GM19467 (cell line): ENCODE measurements at regions not wholly inside any gene's neighbourhood (a gene's known extent, or its start where the extent isn't known, plus 50 kb on each side); places are given as distances from the start of the nearest gene placed in this dataset.
"Not testable (repeated sequence)": the region's sequence is repeated elsewhere in the genome, so short reads cannot be mapped to it uniquely, and the experiment has no call there.

Experiments
- ATAC-seq: cut with Tn5 transposase; IDR thresholded peaks from one replicate; pipeline ENCODE4 v1.9.1; 2021; ENCODE audit warnings: mild to moderate bottlenecking, moderate library complexity; ENCODE audit not compliant: unreplicated experiment

DNA sequence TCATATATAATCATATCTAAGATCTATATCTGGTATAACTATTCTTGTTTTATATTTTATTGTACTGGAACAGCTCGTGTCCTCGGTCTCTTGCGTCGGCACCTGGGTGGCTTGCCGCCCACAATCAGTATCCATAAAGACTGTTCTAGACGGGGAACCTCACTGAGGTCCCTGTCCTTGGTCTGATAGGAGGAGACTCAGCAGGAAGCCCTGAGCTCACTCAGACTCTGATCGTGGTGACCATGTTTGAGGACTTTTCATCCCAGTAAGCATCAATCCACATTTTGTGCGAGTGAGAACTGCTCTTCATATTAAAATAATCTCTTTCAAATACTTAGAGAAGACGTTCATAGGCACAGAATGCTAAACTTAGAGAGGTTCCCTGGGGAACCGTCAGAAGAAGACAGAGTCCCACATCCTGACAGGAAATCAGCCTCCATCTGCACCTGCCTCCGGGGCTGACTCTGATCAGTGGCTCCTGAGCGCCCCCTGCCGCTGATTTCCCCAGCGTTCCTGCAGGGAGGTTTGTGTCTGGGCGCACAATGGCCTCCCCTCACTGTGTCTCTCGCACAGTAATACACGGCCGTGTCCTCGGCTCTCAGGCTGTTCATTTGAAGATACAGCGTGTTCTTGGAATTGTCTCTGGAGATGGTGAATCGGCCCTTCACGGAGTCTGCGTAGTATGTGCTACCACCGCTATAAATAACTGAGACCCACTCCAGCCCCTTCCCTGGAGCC lies 1065.9 kb downstream of the TMEM121 start:
- ATAC-seq: not testable (repeated sequence)

DNA sequence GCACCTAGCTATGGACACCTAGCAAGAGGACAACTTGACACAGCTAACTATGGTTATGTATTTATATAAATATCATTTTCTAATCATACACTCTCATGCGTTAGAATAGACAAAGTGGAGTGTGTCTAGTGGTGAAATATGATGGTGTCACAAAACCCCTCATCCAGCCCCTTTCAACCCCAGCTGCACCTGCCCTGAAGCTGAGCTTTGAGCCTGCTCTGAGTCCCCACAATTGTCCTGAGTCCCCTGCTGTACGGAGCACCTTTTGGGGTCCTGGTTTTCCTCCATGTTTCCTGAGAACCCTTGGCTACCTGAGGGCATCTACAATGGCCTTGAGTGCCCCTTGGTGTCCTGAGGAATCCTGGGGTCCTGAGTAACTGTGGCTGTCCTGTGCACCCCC lies 1072.8 kb downstream of the TMEM121 start:
- ATAC-seq: no peak

DNA sequence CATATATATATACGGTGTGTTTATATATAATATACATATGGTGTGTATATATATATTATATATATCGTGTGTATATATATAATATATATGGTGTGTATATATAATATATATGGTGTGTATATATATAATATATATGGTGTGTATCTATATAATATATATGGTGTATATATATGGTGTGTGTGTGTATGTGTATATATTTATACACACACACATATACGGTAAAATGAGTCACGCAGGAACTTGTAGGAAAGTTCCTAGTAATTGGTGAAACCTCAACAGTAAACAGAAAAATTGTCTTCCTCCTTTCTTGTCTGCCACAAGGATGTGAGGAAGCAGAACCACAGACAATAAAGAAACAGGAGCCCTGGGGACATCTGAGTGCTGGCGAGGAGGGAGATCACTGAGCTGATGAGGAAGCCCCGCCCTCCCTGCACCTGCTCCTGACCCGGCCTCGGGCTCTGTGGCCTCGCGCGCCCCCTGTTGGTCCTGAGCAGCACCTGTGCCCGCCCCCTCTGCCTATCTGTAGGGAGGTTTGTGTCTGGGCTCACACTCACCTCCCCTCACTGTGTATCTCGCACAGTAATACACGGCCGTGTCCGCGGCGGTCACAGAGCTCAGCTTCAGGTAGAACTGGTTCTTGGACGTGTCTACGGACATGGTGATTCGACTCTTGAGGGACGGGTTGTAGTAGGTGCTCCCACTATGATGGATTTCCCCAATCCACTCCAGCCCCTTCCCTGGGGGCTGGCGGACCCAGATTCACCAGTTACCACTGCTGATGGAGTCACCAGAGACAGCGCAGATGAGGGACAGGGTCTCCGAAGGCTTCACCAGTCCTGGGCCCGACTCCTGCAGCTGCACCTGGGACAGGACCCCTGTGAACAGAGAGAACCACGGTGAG lies 1079.4 kb downstream of the TMEM121 start:
- ATAC-seq: no peak

DNA sequence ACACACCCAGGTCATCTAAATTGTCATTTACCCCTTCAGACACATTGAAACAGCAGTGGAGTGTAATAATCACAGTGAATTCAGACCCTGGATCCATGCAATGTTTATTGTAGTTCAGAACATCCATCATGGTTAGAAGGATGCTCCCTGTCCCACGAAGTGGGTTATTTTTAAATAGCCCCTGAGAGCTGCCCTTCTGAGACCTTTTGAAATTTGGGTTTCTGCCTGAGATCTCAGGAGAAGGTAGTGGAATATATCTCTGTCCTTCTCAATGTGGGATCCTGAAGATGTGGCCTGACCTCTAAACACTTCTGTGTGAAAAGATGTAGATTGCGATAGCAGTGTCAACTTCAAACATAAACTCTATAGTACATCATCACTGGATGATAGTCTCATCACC lies 1080.6 kb downstream of the TMEM121 start:
- no peak for ATAC-seq

DNA sequence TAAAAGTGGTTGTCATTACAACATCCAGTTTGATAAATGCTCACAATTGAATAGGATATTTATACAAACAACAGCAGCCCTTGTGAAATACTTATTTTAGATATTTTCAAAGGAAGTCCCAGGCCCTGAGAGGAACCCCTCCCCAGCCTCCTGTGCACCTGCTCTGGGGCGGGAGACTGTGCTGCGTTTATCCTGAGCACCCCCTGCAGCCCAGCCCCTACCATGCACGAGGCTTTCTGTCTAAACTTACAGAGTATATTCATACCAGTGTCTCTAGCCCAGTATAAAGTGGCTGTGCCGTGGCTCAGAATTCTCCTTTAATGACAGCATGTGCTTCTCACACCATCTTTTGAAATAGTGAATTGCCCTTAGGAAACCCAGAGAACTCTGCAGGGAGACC lies 1084.3 kb downstream of the TMEM121 start:
- ATAC-seq: no peak

DNA sequence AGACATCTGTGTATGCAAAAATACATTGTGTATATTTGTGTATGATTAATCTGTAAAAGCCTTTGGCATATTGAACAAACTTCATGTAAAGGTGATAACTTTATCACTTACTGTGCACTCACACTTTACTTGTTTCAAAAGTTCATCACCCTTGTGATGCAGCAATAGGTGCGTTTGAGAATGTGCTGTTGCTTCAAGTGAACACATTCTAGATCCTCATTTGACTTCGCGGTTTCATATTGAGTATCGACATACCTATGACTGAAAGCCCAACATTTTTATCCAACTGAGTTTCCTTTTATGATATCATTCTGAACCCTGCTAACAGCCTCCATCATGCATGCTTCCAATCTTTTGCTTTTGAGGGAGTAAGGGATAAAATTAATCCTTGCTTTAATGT lies 1086.9 kb downstream of the TMEM121 start:
- ATAC-seq: no peak

DNA sequence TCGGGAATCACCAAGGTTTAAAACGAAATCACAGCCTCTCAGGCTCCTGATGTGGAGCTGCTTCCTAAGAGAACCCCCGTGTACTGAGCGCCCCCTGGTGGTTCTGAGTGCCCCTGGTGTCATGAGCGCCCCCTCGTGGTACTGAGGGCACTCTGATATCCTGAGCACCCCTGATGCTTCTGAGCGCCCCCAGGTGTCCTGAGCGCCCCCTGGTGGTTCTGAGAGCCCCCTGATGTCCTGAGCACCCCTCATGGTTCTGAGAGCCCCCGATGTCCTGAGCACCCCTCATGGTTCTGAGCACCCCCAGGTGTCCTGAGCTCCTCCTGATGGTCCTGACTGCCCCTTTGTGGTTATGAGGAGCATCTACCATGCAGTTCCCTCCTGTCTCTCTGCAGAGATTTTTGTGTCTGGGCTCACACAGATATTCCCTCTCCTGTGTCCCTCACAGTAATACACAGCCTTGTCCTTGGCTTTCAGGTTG lies 1092.1 kb downstream of the TMEM121 start:
- not testable (repeated sequence) for ATAC-seq

DNA sequence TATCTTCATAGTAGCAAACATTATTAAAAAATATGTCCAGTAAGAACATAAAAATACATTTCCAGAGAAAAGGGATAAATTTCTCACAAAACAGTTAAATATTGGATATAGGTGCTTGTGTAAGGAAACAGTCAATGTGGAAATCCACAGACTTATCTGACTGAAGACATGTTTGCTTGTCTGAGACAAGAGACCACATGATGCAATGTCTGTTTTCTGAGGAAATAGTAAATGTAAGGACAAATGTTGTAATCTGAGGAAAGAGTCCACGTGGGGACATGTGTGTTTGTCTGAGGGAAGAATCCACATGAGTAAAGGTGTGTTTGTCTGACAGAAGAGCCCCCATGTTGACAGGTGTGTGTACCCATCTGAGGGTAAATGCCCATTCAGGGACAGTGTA lies 1093.2 kb downstream of the TMEM121 start:
- no peak for ATAC-seq

DNA sequence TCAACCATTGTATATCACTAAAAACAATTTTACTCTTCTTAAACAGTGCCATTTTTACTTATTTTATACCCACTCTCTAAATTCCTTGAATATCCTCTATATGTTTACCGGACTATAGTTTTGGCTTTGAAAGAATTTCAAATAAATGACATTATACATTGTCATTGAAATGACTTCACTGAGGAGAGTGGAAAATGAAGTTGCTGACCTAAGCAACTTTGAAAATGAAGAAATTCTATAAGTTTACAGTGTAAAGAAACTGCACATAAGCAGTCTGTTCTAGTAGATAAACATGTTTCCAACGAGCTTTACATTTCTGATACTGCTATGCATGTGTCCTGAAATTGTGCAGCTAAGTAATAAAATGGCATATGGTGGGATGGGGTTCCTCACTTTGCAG lies 1094.0 kb downstream of the TMEM121 start:
- ATAC-seq: no peak

DNA sequence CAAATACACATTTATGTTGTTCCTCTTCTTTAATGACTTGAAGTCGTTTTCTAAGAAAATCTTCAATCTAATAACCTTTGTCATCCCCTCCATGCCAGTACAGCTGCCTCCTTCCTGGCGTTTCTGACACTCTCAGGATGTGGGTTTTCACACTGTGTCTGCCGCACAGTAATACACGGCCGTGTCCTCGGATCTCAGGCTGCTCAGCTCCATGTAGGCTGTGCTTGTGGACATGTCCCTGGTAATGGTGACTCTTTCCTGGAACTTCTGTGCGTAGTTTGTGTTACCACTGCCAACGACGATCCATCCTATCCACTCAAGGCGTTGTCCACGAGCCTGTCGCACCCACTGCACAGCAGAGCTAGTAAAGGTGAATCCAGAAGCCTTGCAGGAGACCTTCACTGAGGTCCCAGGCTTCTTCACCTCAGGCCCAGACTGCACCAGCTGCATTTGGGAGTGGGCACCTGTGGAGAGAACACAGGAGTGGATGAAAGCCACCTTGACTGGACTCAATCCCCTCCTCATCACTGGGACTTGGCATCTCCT lies 1095.9 kb downstream of the TMEM121 start:
- no peak for ATAC-seq

DNA sequence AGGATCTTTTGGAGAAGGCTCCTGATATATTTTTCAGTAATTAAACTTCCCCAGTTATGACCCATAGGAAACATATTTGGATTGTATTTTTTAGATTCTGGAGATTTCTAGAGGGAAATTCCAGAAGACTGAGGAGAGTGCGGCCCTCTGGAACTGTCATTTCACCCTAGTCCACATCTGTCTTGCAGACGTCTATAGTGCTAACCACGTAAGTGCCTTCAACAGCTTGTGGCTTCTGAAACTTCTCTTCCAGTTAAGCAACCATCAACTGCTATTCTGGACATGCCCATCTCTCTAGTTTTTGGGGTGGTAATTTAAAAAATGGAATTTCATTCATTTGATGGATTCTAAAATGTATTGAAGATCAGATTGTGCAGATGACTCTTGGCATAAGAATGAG lies 1098.8 kb downstream of the TMEM121 start:
- no peak for ATAC-seq

DNA sequence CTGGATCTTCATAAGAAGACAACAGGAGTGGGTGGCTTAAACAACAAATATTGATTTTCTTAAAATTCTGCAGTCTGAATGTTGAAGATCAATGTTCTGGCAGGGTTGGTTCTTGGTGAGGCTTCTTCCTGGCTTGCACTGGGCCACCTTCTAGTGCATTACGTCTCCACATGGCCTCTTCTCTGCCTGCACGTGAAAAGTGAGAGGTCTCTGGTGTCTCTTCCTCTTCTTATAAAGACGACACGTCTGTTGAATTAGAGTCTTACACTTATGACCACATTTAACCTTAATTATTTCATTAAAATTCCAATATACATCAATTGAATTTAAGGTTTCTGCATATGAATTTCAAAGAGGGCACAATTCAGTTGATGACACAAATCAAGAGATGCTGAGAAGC lies 1100.1 kb downstream of the TMEM121 start:
- ATAC-seq: not testable (repeated sequence)

DNA sequence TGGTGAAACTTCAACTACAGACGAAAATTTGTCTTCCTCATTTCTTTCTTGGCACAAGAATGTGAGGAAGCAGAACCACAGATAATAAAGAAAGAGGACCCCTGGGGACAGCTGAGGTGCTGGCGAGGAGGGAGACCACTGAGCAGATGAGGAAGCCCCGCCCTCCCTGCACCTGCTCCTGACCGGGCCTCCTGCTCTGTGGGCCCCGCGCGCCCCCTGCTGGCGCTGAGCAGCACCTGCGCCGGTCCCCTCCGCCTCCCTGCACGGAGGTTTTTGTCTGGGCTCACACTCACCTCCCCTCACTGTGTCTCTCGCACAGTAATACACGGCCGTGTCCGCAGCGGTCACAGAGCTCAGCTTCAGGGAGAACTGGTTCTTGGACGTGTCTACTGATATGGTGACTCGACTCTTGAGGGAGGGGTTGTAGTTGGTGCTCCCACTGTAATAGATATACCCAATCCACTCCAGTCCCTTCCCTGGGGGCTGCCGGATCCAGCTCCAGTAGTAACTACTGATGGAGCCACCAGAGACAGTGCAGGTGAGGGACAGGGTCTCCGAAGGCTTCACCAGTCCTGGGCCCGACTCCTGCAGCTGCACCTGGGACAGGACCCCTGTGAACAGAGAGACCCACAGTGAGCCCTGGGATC lies 1100.7 kb downstream of the TMEM121 start:
- not testable (repeated sequence) for ATAC-seq

DNA sequence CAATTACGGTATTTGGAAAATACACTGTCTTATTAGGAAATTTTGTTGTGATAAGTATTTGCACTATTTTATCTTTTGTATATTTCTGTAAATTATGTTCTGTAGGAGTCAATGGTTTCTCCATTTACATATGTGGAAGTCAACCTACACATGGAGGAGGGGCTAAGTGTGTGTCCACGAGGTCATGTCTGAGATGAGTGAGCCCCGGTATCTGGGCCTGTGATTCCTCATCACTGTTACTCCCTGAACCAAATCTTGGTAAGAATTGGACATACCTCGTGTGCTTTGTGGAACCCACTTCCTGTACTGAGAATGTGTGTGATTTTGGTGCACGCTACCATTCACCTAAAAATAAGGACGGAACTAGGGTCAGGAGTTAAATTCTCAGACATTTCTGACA lies 1105.5 kb downstream of the TMEM121 start:
- no peak for ATAC-seq

DNA sequence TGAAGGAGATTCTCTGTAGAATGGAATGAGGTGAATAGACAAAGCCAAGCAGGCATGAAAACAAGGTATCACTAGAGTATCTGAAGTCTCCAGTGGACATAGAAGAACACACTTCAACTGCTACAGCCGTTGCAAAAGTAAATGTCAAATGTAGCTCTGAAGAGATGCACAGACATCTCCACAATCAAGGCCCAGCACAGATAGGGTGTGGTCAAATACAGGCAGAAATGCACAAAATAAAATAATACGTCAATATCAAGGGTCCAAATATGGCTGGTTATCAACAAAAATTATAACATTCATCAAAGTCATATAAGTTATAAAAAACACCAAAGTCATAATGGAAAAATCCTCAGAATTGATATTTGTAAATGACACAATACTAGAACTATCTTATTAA lies 1107.3 kb downstream of the TMEM121 start:
- ATAC-seq: no peak

DNA sequence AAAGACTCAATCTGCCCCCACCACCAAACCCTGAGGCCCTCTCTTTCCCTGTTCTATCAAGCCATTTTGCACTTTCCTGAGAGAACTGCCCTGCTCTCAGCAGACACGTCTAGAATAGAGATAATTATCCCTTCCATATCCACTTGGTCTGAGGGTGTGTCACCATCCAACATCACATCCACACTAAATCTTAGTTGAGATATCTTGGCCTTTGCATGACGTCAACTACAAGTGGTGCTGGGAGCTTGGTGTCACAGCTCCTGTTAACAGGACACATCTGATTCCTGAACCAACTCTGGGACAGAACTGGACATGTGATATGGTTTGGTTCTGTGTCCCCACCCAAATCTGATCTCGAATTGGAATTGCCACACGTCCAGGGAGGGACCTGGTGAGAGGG lies 1109.2 kb downstream of the TMEM121 start:
- ATAC-seq: no peak

DNA sequence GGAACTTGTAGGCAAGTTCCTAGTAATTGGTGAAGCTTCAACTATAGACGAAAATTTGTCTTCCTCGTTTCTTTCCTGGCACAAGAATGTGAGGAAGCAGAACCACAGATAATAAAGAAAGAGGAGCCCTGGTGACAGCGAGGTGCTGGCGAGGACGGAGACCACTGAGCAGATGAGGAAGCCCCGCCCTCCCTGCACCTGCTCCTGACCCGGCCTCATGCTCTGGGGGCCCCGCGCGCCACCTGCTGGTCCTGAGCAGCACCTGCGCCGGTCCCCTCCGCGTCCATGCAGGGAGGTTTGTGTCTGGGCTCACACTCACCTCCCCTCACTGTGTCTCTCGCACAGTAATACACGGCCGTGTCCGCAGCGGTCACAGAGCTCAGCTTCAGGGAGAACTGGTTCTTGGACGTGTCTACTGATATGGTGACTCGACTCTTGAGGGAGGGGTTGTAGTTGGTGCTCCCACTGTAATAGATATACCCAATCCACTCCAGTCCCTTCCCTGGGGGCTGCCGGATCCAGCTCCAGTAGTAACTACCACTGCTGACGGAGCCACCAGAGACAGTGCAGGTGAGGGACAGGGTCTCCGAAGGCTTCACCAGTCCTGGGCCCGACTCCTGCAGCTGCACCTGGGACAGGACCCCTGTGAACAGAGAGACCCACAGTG lies 1112.5 kb downstream of the TMEM121 start:
- ATAC-seq: not testable (repeated sequence)

DNA sequence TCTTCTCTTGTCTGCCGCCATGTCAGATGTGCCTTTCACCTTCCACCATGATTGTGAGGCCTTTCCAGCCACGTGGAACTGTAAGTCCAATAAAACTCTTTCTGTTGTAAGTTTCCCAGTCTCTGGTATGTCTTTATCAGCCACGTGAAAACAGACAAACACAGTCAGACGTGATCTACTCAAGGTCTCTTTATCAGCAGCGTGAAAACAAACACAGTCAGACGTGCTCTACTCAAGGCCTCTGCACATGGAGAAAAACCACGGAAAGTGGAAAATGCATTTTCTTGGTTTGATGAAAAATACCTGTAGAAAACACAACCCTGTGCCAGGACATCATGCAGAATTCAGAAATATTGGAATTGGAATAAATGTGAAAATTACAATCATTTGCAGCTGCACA lies 1115.7 kb downstream of the TMEM121 start:
- no peak for ATAC-seq

DNA sequence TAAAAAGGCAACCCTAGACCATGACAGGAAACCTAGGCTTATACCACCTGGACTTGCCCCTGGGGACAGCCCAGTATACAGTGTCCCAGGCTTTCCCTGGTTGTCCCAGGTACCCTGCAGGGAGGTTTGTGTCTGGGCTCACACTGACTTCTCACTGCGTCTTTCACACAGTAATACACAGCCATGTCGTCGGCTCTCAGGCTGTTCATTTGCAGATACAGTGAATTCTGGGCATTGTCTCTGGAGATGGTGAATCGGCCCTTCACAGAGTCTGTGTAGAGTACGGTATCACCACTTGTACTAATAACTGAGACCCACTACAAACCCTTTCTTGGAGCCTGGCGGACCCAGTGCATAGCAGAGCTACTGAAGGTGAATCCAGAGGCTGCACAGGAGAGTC lies 1116.6 kb downstream of the TMEM121 start:
- not testable (repeated sequence) for ATAC-seq

DNA sequence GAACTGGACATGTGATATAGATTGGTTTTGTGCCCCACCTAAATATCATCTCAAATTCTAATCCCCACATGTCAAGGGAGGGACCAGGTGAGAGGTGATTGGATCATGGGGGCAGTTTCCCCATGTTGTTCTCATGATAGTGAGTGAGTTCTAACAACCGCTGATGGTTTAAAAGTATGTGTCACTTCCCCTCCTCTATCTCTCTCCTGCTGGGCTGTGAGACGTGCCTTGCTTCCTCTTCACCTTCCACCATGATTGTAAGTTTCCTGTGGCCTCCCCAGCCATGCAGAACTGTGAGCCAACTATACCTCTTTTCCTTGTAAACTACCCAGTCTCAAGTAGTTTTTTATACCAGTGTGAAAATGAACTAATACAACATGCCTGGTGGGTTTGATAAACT lies 1122.5 kb downstream of the TMEM121 start:
- not testable (repeated sequence) for ATAC-seq

DNA sequence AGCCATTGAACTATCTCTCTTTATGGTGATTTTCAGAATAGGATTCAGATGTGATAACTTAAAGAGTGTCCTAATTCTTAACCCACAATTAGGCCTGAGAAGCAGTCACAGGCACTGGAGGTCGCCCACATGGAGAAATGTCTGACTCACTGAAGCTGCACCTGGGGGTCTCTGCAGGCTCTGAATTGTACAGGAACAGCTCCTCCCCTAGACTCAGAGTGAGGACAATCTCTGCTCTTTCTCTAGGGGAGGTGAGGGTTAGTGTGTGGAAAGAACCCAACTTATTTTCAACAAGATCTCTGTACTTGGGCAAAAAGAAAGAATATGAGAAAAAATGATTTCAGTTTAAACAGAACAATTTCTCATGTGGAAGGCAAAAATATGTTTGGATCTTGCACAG lies 1124.6 kb downstream of the TMEM121 start:
- ATAC-seq: no peak
